Pancreas (tissue), 10 donors: ENCODE measurements at regions not wholly inside any gene's neighbourhood (a gene's known extent, or its start where the extent isn't known, plus 50 kb on each side); places are given as distances from the start of the nearest gene placed in this dataset.

Experiments
- ATAC-seq, 4 donors: fragments of 200-7000 bp; cut with Tn5 transposase; one replicate each; pipeline versions ENCODE4 v1.8.0 to v1.9.1; 2020; ENCODE audit warnings: mild to moderate bottlenecking in 4 of 4, moderate library complexity in 4 of 4
- DNase-seq, 6 donors: peaks; one replicate each; pipeline ENCODE4 v3.0.0-alpha.2; 2020
- FAIRE-seq: peaks from 2 replicates; lab custom pipeline; 2012; peaks lifted over from hg19 to GRCh38; lab: Jason Lieb, UNC
- H3K27ac ChIP-seq, 4 donors: fragments of 200-600 bp; sonication (generic); 1 replicate in 3 of 4; 2 replicates in 1 of 4; pipeline versions ENCODE4 v1.5.0 to v1.8.0; 2020
- H3K27me3 ChIP-seq, 4 donors: fragments of 200-600 bp; one replicate each; pipeline ENCODE4 v1.8.0; 2021
- H3K36me3 ChIP-seq, 3 donors: fragments of 200-600 bp; sonication (generic) in 1 of 3; one replicate each; pipeline versions ENCODE4 v1.5.0 to v1.8.0; 2020 to 2021
- H3K4me1 ChIP-seq, 3 donors: fragments of 200-600 bp; one replicate each; pipeline ENCODE4 v1.8.0; 2021
- H3K4me3 ChIP-seq, 4 donors: fragments of 200-600 bp; sonication (generic) in 2 of 4; one replicate each; pipeline versions ENCODE4 v1.5.0 to v1.8.0; 2020 to 2021
- H3K9me3 ChIP-seq, 4 donors: fragments of 200-600 bp; one replicate each; pipeline ENCODE4 v1.8.0; 2021
- WGBS, 2 donors: extraction: QIAGEN DNeasy Blood & Tissue Kit; methylation state at CpG; one replicate each; pipeline ENCODE4 v1.1.7; 2013; 5-methylcytosine and 5-hydroxymethylcytosine counted together
- intact Hi-C, 3 donors: fragments of 100-400 bp; cut with DNase I; formaldehyde crosslinking; loops; one replicate each; pipeline versions ENCODE4 v1.11.1 to v1.14.2; 2022
- TF ChIP-seq, protein P1 (sequence below), 4 donors: fragments of 200-600 bp; sonication (generic) in 3 of 4; IDR thresholded peaks; one replicate each; pipeline versions ENCODE4 v1.5.0 to v1.8.0; 2021; ENCODE audit warnings: antibody characterized with exemption in 4 of 4
- donor health status: healthy with polysubstance abuse.
- donor health status: DM: no; HTN: no; CAD: no; lungs with moderate emphysema.
- donor health status: DM: no; HTN: no; CAD: no.
- donor health status: control.
- donor health status: control.
- donor health status: Bipolar disorder and iron deficiency.
- donor health status: DM: yes; HTN: yes; CAD: no.
- donor health status: DM: no; HTN: no; CAD: no.
- donor health status: DM: no; HTN: no; CAD: no.
- donor health status: DM: yes; HTN: yes; CAD: no.

DNA sequence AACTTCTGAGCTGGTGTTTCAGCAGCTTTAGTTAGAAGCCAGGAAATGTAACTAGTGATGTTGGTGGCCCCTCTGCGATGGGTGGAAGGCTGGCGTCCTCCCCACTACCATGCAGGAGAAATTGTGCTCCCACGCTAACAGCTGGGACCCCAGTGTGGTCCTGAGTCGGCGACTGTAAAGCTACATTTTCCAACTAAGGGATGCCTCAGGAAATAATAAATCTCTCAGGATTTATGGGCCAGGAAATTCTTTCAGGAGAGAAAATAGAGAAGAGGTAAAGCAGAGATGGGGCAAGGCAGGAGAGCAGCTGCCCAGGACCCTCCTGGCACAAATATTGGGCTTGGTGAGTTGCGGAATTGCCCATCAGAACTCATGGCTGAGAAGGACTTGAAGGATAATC lies 186.9 kb downstream of the OPA1 start:
- FAIRE-seq (no peak), DNase-seq (no peak), ATAC-seq (no peak)
- intact Hi-C loops = loop anchor here in 2 of 3 donors (5.0 to 10.0 kb wide), 4 partner anchors 215 to 537 kb away; partner anchors contain the start of gene HES1 (in 2 of the 2)
- H3K27ac ChIP-seq = no peak overlapping the region
- WGBS, 2 donors = 62 to 75% methylated on average over 6 of the region's 6 CpGs
- H3K27me3 ChIP-seq = no peaks in the 10 kb centered on the region
- no peaks in the 10 kb centered on the region for H3K4me1 ChIP-seq
- no peaks in the 10 kb centered on the region for H3K36me3 ChIP-seq
- no peaks in the 10 kb centered on the region for H3K9me3 ChIP-seq
- TF ChIP-seq, protein P1, sequence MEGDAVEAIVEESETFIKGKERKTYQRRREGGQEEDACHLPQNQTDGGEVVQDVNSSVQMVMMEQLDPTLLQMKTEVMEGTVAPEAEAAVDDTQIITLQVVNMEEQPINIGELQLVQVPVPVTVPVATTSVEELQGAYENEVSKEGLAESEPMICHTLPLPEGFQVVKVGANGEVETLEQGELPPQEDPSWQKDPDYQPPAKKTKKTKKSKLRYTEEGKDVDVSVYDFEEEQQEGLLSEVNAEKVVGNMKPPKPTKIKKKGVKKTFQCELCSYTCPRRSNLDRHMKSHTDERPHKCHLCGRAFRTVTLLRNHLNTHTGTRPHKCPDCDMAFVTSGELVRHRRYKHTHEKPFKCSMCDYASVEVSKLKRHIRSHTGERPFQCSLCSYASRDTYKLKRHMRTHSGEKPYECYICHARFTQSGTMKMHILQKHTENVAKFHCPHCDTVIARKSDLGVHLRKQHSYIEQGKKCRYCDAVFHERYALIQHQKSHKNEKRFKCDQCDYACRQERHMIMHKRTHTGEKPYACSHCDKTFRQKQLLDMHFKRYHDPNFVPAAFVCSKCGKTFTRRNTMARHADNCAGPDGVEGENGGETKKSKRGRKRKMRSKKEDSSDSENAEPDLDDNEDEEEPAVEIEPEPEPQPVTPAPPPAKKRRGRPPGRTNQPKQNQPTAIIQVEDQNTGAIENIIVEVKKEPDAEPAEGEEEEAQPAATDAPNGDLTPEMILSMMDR (IDR thresholded peaks at IDR 0.05) = no peak
- H3K4me3 ChIP-seq = no peak overlapping the region

DNA sequence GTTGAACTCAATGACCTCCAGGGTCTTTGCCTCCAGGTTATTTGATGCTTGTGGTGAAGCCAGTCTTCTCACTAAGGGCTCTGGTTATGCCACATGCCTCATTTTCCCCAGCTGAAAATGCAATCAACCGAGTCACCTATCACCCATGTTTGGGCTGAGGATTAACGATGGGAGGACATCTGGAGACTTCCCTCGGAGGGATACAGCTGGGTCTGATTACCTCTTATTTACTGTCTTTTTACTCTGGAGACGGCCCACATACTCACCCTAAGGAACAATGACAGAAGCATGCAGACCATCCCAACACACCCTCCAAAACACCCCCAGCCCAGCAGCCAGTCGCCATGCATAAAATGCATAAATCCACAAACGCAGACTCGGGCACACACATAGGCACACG lies 187.4 kb downstream of the OPA1 start:
- Histone ChIP-seq H3K9me3 (no peaks in the 10 kb centered on the region), H3K27ac (no peak overlapping the region), H3K36me3 (no peaks in the 10 kb centered on the region), H3K4me1 (no peaks in the 10 kb centered on the region), H3K4me3 (no peak overlapping the region), H3K27me3 (no peaks in the 10 kb centered on the region)
- intact Hi-C loops = loop anchor here in 2 of 3 donors (5.0 to 10.0 kb wide), 4 partner anchors 214 to 537 kb away; partner anchors contain the start of gene HES1 (in 2 of the 2)
- TF ChIP-seq, protein P1 (IDR thresholded peaks at IDR 0.05) = no peak
- whole genome bisulfite sequencing, 2 donors = 44 to 50% methylated on average over 8 of the region's 8 CpGs
- ATAC-seq = no peak
- FAIRE-seq = no peak
- DNase-seq = no peak

DNA sequence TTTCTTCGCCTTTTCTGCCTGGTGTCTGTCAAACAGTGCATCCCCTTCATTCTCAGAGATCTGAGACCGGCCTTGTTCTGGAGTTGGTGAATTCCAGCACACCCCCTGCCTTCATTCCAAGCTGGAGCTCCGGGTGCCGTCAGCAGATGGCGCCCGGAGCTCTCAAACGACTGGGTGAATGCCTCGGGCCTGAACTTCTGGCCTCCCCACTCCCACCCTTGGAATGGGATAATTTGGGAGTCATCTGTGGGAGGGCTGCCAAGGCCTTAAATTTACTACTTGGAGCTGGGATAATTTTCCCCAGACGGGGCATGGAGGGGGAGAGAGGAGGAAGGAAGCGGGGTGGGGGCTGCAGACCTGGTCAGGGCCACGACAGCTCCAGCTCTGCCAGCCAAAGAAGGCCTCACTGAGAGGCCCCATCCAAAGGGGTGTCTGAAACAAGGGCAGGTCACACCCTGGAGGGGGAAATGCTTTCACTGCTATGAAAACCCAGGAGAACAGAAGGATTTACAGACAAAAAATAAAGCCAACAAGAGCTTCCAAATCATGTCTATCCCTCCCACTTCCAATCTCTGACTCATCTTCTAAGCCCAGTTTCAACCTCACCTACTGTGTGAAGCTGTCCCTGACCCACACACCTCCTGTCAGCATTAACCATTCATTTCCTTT lies 187.9 kb downstream of the OPA1 start:
- no peaks in the 10 kb centered on the region for H3K4me1 ChIP-seq
- H3K36me3 ChIP-seq = no peaks in the 10 kb centered on the region
- DNase-seq (peak; percentile 53 to 82 (median 73)), FAIRE-seq (no peak), ATAC-seq (peak; percentile 82 to 94 (median 94))
- H3K4me3 ChIP-seq = no peak overlapping the region
- H3K27ac ChIP-seq = no peak overlapping the region
- WGBS, 2 donors = 19 to 25% methylated on average over 11 of the region's 11 CpGs
- TF ChIP-seq, protein P1 (IDR thresholded peaks at IDR 0.05) = peak; percentile 21 to 61 (median 60)
- no peaks in the 10 kb centered on the region for H3K9me3 ChIP-seq
- intact Hi-C loops = loop anchor here in 2 of 3 donors (5.0 to 10.0 kb wide), 4 partner anchors 214 to 536 kb away; partner anchors contain the start of gene HES1 (in 2 of the 2)
- no peaks in the 10 kb centered on the region for H3K27me3 ChIP-seq

DNA sequence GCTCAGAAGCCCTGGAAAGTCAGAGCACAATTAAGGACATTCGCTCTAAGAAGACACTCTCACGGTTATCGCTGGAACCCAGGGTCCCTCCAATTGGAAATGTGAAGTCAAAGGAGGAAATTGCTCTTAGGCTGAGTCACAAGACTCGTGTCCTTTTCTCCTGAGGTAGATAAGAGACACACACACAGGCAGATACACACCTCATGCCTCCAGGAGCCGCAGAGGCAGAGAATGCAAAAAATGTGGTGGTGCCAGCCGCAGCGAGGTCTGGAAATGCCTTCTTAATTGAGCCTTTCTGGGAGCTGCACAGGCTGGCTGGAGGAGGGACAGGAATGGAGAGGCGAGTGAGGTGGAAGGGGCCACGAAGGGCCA lies 189.3 kb downstream of the OPA1 start:
- 62 to 65% methylated on average over 9 of the region's 9 CpGs for WGBS, 2 donors
- Histone ChIP-seq H3K4me1 (no peaks in the 10 kb centered on the region), H3K27me3 (no peaks in the 10 kb centered on the region), H3K4me3 (no peak overlapping the region), H3K27ac (no peak overlapping the region), H3K9me3 (no peaks in the 10 kb centered on the region), H3K36me3 (no peaks in the 10 kb centered on the region)
- TF ChIP-seq, protein P1 (IDR thresholded peaks at IDR 0.05) = no peak
- FAIRE-seq = no peak
- intact Hi-C loops = loop anchor here in 2 of 3 donors (5.0 to 10.0 kb wide), 4 partner anchors 213 to 535 kb away; partner anchors contain the start of gene HES1 (in 2 of the 2)
- peak in 1 of 6 donors; percentile 37 for DNase-seq
- peak; percentile 48 to 70 (median 50) for ATAC-seq

DNA sequence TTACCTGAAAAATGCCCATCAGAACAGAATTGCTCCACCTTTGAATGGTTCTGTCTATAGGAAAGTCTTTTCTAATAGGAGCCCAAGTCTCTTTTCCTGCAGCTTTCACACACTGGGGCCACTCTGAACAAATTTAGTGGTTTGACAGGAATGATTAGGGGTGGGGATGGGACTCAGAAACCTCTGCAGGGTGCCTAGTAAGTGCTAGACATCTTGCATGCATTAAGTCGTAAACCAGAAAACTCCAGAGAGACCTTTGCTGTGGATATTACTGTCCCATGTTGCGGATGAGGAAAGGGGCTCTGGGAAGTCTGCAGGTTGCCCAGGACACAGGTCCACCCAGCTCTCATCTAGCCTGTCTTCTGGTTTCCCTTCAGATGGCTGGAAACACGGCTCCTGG lies 189.7 kb downstream of the OPA1 start:
- Histone ChIP-seq H3K4me1 (no peaks in the 10 kb centered on the region), H3K36me3 (no peaks in the 10 kb centered on the region), H3K9me3 (no peaks in the 10 kb centered on the region), H3K4me3 (no peak overlapping the region), H3K27me3 (no peaks in the 10 kb centered on the region), H3K27ac (no peak overlapping the region)
- TF ChIP-seq, protein P1 (IDR thresholded peaks at IDR 0.05) = no peak
- WGBS, 2 donors = 94 to 95% methylated on average over 3 of the region's 3 CpGs
- intact Hi-C loops = loop anchor here in 2 of 3 donors (5.0 to 10.0 kb wide), 4 partner anchors 212 to 535 kb away; partner anchors contain the start of gene HES1 (in 2 of the 2)
- no peak for FAIRE-seq
- ATAC-seq = no peak
- DNase-seq = no peak
